NCI-H748 (cell line): ENCODE measurements at regions not wholly inside any gene's neighbourhood (a gene's known extent, or its start where the extent isn't known, plus 50 kb on each side); places are given as distances from the start of the nearest gene placed in this dataset.

ENCODE experiments used
- DNase-seq: peaks from one replicate; lab custom pipeline; 2025; ENCODE audit not compliant: unreplicated experiment; lab: John Stamatoyannopoulos, UW

DNA sequence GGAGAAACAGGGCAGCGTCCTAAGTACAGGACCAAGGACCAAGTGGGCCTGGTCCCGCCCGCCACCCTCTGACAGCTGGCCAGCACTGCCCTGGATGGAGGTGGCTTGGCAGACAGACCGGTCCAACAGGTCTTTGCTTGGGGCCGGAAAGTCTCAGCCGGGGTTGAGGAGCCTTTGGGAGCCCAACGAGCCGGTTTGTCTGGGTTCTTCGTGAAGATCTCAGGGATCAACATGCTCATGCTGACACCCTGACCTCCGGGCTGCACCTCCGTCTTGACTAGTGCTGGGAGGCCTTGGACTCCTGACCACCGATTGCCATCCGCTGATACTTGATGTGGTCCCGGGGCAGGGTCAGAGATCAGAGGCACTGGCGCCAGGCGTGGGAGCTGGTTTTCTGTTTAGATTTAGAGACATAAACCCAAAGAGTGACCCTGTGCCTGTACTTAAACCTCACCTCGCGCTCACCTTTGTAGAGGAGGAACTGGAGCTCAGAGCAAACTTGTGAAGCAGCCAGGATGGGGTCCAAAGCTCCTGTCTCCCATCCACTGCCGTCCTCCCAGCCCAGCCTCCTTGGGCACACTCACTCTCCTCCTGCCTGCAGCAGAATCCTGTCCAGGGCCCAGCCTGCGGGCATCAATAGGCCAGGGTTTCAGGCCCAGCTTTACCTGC lies 92.1 kb upstream of the GSE1 start:
- DNase-seq = peak; percentile 34

DNA sequence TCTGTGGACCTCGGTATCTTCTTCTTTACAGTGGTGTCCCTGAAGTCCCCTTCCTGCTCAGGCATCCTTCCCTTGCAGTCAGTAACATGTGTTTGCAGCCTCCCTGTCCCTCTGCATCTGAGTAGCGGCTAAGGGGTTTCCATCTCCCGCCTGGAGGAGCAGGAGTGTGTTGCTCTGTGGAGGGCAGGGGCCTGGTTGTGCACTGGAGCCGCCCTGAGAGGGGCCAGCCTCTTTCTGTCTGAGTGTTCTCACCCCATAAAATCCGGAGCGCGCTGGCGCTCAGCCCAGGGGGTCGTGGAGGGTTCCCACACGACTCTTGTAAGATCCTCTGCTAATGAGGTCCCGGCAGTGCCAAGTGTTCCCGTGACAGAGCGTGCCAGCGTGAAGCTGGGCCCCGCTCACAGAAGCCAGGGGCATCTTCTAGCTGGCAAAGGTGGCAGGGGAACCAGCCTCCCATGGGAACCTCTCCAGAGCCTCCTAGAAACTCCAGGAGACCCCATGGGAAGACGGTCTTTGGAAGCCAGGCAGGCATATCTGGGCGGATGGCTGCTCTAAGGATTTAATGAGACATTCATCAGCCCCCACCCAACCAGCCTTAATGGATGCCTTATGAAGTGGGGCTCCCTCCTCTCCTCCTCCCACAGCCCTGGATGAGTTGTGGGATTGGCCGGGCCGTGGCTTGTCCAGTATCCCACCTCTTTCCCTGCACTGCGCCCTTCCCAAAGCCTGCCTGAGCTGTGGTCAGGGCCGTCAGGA lies 91.4 kb upstream of the GSE1 start:
- DNase-seq = no peak

DNA sequence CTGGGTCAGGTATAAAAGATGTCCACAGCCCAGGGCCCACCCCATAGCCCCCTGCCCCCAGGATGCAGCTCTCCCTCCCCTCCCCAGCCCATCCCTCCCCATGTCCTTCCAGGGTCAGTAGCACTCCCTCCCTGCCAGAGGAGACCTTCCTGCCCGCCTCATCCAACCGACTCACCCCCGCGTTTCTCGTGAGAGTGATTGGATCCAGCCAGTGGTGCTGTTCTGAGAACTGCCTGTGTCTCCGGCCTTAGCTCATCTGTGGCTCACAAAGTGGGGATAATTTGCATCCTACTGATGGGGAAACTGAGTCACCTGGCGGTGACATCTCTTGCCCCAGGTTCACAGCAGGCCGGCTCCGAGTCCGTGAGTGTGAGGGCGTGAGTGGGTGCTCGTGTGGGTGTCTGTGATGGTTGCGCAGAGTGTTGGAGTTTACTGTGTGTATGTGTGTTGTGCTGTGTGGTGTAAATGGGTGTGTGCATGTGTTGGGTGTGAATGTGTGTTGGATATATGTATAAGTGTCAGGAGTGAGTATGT lies 90.7 kb upstream of the GSE1 start:
- no peak for DNase-seq

- no peak for DNase-seq
Measured at GRCh38 chr16:85522842-85523601, 90.1 kb upstream of the GSE1 start.

- DNase-seq = peak; percentile 16
Measured at GRCh38 chr16:85523602-85524364, 89.3 kb upstream of the GSE1 start.

DNA sequence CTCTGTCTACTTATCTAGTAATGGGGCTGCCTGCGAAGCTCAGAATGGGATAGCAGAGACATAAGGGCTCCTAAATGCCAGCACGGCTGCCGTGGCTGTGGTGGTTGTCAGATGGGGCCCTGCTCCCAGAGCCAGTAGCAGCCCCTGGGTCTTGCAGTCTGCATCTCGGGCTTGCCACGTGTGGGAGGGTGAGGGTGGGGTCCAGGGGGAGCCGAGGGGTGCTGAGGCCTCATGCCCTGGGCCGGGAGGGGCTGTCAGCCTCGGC lies 88.8 kb upstream of the GSE1 start:
- DNase-seq = no peak

DNA sequence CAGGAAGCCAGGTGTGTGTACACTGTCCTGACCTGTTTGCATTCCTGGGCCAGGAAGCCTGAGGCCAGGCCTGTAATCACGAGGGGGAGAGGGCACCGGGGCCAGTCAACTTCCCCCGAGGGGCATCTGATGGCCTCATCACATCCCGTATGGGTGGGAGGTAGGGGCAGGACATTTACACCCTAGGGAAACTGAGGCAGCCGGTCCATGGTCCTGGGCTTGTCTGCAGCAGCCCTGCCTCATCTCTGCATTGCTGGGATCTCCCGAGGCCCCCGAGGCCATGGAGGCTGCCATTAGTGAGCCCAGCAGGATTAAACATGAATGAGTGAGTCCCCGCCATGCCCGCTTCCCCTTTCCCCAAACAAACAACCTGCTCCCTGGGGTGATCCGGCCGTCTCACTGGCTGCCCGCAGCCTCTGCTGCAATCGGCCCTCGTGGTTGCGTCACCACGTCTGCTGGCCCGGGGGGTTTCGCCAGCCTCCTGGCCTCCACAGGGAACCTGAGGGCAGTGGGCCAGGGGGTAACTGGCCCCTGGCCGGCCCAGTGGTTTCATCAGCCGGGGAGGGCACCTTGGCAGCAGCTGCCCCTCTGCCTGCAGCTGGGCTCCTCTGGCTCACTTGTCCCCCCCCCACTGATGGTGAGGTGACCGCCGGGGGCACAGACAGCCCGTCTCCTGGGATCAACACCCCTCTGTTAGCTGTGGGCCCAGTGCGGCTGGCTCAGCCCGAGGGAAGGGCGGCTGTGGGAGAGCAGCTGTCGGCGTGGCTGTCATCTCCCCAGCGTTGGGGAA lies 88.3 kb upstream of the GSE1 start:
- peak; percentile 72 for DNase-seq

GRCh38 chr16:85525420-85526184 lies 87.5 kb upstream of the GSE1 start:
- no peak for DNase-seq

DNA sequence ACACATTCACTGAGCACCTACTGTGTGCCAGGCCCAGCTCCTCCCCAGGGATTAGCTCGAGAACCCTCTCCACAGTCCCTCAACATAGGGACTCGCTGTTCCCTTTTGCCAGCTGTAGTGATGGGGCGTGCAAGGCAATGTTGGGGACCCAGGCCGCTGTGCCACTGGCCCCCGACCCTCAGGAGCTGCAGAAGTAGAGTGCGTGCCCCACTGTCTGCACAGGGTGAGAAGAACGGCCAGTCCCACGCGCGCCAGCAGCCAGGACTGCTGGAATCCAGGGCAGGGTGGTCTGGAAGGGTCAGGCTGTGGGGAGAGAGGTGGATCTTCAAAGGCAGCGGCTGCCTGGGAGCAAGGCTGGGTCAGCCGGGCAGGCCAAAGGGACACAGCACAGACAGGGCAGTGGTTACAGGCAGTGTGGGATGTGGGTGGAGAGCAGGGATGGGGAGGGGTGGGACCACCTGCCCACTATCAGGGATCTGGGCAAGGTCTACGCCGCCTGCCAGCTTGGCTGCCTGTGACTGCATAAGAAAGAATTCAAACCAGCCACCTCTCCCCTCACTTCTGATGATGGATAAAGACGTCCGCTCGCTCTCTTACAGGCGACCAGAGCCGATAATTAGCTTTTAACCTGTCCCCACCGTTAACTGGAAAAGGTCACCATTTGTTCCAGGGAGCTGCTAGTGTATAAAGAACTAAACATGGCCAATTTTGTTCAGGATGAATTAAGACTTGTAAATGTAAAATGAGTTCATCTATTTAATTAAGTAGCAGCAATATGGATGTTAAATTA lies 86.7 kb upstream of the GSE1 start:
- no peak for DNase-seq

DNA sequence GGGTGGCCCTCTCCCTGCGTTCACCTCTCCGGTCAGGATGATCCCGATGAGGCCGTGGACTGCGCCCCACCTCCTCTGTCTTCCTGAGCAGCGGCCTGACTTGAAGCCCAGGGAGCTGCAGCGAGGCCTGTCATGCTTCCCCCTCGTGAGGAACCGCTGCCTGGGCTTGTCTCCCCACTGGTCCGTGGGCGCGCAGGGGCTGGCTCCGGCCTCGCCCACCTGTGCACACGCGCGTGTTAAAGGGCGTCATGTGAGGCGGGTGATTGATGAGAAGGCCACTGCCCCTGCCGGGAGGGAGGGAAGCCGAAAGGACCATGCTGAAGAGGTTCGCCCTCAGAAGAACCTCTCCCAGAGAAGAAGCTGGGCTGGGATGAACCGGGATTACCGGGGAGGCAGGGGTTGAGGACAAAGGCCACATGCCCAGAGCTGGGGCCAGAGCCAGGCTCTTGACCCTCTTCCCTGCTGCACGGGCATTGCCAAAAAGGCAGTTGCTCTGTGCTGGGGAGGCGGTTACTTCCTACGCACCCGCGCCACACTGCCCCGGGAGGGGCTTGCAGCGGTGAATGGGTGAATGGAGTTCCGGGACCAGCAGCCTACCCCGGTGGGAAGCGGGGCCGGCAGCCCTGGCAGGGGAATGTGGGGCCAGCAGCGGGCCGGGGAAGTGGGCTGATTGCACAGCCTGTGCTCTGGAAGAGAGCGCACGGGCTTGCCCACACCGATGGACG lies 85.9 kb upstream of the GSE1 start:
- no peak for DNase-seq

GRCh38 chr16:85527767-85528297 lies 85.3 kb upstream of the GSE1 start:
- DNase-seq = no peak

GRCh38 chr16:85528528-85529387 lies 84.4 kb upstream of the GSE1 start:
- DNase-seq = no peak

GRCh38 chr16:85529489-85530369 lies 83.4 kb upstream of the GSE1 start:
- no peak for DNase-seq

DNA sequence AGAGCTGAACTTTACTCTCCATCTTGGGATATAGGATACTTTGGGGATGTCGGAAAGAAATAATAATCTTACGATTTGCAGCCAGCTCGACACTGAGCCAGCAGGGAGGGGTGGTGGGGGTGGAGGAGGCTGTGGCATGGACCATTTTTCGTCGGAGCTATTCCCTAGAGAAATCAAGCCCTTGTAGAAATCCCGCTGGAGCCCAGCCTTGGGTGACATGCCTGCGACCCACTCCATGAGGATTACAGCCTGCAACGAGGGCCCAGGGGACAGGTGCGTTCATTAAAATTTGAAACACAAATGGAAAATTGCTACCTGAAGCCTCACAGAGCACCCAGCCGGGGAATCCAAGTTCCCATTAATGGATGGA lies 82.8 kb upstream of the GSE1 start:
- no peak for DNase-seq

DNA sequence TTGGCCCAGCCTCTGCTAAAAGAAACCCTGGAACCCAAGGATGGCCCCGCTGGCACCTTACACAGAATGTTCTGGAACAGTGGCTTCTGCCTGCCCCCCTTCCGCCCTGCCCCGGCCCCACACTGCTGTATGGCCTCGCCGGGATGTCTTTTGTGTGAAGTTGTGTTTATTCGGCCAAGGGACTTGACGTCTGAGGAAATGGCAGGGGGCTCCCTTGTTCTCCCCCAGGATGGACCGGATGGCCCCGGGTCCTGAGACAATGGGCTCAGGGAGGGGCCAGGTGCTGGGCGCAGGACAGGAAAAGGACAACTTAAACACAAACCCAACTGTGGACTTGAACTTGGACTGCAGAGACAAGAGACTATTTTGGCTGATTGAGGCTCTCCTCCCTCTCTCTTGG lies 81.6 kb upstream of the GSE1 start:
- DNase-seq = no peak

DNA sequence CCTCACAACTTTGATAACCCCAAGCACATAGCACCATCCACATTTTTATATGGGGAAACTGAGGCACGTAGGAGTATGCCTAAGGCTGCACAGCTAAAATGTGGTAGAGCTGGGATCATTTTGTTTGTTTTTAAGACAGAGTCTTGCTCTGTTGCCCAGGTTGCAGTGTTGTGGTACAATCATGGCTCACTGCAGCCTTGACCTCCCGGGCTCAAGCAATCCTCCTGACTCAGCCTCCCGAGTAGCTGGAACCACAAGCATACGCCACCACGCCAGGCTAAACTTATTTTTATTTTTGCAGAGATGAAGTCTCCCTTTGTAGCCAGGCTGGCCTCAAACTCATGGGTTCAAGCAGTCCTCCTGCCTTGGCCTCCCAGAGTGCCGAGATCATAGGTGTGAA lies 81.0 kb upstream of the GSE1 start:
- DNase-seq = no peak
